ENCODE measurements at regions not wholly inside any gene's neighbourhood (a gene's known extent, or its start where the extent isn't known, plus 50 kb on each side); places are given as distances from the start of the nearest gene placed in this dataset.

DNA sequence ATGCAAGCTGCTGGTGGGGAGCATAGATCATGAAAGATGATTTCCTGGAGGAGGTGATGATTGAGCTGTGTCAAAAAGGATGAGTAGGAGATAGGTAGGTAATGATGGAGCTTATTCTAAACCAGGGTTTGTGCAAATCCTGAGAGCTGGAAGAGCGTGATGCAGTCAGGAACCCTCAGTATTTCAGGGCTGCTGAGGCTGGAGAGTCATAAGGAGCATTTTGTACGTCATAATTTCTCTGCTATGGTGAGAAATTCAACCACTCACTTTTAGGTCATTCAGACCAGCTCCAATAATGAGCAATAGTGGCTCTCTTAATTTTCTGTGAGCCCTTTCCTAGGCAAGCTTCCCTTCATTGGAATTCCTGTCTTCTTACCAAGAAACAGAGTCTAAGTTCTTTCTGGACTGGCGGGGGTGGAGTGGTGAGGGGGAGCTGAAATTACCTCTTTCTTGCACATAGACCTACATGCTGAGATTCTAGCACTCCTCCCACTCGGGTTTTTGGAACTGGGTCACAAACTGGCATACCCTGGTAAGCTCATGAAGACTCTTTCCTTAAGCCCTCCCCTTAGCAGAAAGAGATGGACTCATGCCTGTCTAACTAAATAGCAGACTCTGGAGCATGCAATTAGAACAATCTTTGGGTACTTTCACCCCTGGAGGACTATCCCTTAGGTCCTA, 62.2 kb upstream of the MYCBP2 start:
- H3K9me2 ChIP-seq (replicated peaks; ENCODE audit: insufficient read depth) = no peaks in the 10 kb centered on the region
- no peak for TF ChIP-seq EZH2 (IDR thresholded peaks at IDR 0.05; ENCODE audit: borderline replicate concordance)
- TF ChIP-seq EZH2phosphoT487 (IDR thresholded peaks at IDR 0.05; ENCODE audit: low read depth, severe bottlenecking, unreplicated experiment) = no peak
- TF ChIP-seq, protein P1, sequence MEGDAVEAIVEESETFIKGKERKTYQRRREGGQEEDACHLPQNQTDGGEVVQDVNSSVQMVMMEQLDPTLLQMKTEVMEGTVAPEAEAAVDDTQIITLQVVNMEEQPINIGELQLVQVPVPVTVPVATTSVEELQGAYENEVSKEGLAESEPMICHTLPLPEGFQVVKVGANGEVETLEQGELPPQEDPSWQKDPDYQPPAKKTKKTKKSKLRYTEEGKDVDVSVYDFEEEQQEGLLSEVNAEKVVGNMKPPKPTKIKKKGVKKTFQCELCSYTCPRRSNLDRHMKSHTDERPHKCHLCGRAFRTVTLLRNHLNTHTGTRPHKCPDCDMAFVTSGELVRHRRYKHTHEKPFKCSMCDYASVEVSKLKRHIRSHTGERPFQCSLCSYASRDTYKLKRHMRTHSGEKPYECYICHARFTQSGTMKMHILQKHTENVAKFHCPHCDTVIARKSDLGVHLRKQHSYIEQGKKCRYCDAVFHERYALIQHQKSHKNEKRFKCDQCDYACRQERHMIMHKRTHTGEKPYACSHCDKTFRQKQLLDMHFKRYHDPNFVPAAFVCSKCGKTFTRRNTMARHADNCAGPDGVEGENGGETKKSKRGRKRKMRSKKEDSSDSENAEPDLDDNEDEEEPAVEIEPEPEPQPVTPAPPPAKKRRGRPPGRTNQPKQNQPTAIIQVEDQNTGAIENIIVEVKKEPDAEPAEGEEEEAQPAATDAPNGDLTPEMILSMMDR (IDR thresholded peaks at IDR 0.05; ENCODE audit: poor library complexity) = no peak
- no peaks in the 10 kb centered on the region for H3K79me2 ChIP-seq
- H3K36me3 ChIP-seq (replicated peaks; ENCODE audit: insufficient read depth, low read depth) = no peaks in the 10 kb centered on the region
- no peak overlapping the region for H2AFZ ChIP-seq
- H3K4me2 ChIP-seq = no peak overlapping the region
- no peaks in the 10 kb centered on the region for H3K27me3 ChIP-seq
- H3K4me1 ChIP-seq (ENCODE audit: insufficient read depth) = no peaks in the 10 kb centered on the region
- DNase-seq (ENCODE audit: low spot score) = no peak
- H3K4me3 ChIP-seq = no peak overlapping the region
- 68% methylated on average over 4 of the region's 4 CpGs for WGBS (ENCODE audit: low lambda C conversion rate, missing lambda C conversion rate)
- no peaks in the 10 kb centered on the region for H4K20me1 ChIP-seq (ENCODE audit: insufficient read depth, poor library complexity, severe bottlenecking)
- no peaks in the 10 kb centered on the region for H3K9me3 ChIP-seq (ENCODE audit: low read depth)
- no peak overlapping the region for H3K27ac ChIP-seq

DNA sequence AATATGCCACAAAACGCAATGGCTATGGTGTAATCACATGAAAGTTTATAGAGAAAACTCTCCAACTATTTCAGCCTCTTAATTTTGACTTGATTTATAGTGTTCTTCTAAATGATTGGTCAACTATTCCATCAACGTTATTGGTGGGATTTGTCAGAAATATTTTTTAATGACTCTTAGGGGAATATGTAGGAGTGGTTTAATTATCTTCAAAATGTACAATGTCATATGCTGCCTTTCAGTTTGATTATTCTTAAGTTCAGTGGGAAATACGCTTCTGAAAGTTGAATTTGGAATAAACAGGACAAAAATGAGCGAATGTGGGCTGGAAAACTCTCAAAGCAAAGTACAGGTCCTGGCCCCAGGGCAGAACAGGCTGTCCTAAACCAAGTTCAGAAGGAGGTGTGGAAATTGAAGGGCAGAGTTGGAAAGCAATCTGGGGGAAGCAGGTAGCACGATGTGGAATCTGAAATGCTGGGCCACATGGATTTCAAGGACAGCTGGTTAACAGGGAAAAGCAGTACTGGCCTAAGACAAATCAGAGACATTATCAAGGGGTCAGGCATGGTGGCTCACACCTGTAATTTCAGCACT, 60.8 kb upstream of the MYCBP2 start:
- WGBS (ENCODE audit: low lambda C conversion rate, missing lambda C conversion rate) = 91% methylated on average over 5 of the region's 5 CpGs
- no peaks in the 10 kb centered on the region for H3K36me3 ChIP-seq (replicated peaks; ENCODE audit: insufficient read depth, low read depth)

DNA sequence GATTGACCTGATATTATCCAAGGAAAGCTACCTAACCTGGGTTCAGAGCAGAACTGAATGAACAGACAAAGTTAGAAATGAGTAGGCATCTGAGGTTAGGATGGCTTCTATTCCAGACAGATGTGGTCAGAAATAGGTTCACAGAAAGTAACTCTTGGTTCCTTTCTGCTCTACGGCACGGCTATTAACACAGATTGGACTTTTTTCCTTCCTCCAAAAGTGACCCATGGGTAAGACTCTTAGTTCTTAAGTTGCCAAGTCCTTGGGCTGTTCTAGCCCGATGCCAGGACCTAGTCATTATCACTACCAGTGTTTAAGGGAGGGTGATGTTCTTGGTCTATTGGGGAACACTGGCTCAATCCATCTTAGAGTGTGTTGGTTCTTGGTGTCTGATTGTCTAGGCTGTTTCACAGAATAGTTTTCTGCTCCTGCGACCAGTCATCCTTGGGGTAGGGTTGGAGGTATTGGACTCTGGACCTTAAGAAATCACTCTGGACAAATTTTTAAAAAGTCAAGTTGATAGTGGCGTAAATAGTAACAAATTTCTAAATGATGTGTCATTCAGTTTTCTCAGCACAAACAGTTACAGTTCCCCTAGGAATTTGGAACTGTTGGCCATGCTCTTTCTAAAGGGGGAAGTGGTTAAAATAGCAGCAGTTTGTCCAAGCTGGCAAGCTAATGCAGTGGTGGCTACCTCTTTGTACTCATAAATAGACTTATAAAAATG, 60.1 kb upstream of the MYCBP2 start:
- no peak for DNase-seq (ENCODE audit: low spot score)
- 76% methylated on average over 5 of the region's 5 CpGs for WGBS (ENCODE audit: low lambda C conversion rate, missing lambda C conversion rate)
- TF ChIP-seq EZH2 (IDR thresholded peaks at IDR 0.05; ENCODE audit: borderline replicate concordance) (no peak), EZH2phosphoT487 (IDR thresholded peaks at IDR 0.05; ENCODE audit: low read depth, severe bottlenecking, unreplicated experiment) (no peak)
- TF ChIP-seq, protein P1 (IDR thresholded peaks at IDR 0.05; ENCODE audit: poor library complexity) = no peak
- H3K4me1 ChIP-seq (ENCODE audit: insufficient read depth) = no peaks in the 10 kb centered on the region
- no peak overlapping the region for H2AFZ ChIP-seq
- no peaks in the 10 kb centered on the region for H4K20me1 ChIP-seq (ENCODE audit: insufficient read depth, poor library complexity, severe bottlenecking)
- H3K4me2 ChIP-seq = no peak overlapping the region
- no peaks in the 10 kb centered on the region for H3K9me3 ChIP-seq (ENCODE audit: low read depth)
- no peak overlapping the region for H3K4me3 ChIP-seq
- H3K9me2 ChIP-seq (replicated peaks; ENCODE audit: insufficient read depth) = no peaks in the 10 kb centered on the region
- H3K27ac ChIP-seq = no peak overlapping the region
- H3K79me2 ChIP-seq = no peaks in the 10 kb centered on the region
- H3K36me3 ChIP-seq (replicated peaks; ENCODE audit: insufficient read depth, low read depth) = no peaks in the 10 kb centered on the region
- H3K27me3 ChIP-seq = no peaks in the 10 kb centered on the region

More for the DNA sequence above, 60.8 kb upstream of the MYCBP2 start:
- H3K4me1 ChIP-seq (ENCODE audit: insufficient read depth) = no peaks in the 10 kb centered on the region
- no peak overlapping the region for H3K27ac ChIP-seq
- no peaks in the 10 kb centered on the region for H3K9me3 ChIP-seq (ENCODE audit: low read depth)
- H4K20me1 ChIP-seq (ENCODE audit: insufficient read depth, poor library complexity, severe bottlenecking) = no peaks in the 10 kb centered on the region
- H2AFZ ChIP-seq = no peak overlapping the region
- H3K4me2 ChIP-seq = no peak overlapping the region
- no peaks in the 10 kb centered on the region for H3K79me2 ChIP-seq
- H3K9me2 ChIP-seq (replicated peaks; ENCODE audit: insufficient read depth) = no peaks in the 10 kb centered on the region
- no peaks in the 10 kb centered on the region for H3K27me3 ChIP-seq
- DNase-seq (ENCODE audit: low spot score) = no peak
- no peak overlapping the region for H3K4me3 ChIP-seq
- TF ChIP-seq EZH2phosphoT487 (IDR thresholded peaks at IDR 0.05; ENCODE audit: low read depth, severe bottlenecking, unreplicated experiment) = no peak
- TF ChIP-seq, protein P1 (IDR thresholded peaks at IDR 0.05; ENCODE audit: poor library complexity) = no peak
- TF ChIP-seq EZH2 (IDR thresholded peaks at IDR 0.05; ENCODE audit: borderline replicate concordance) = no peak

All from hepatocyte (in vitro differentiated cells).